Stimulated activated CD4-positive, alpha-beta T cell treated with anti-CD3 and anti-CD28 coated beads, Interleukin-2, amount 100 ng/mL, for 48 hours (primary cell): ENCODE measurements at regions not wholly inside any gene's neighbourhood (a gene's known extent, or its start where the extent isn't known, plus 50 kb on each side); places are given as distances from the start of the nearest gene placed in this dataset.

Experiments
- DNase-seq, 2 donors: peaks; one replicate each; pipeline ENCODE4 v3.0.0-alpha.2; 2020

- DNase-seq, result no peak
These were observed 299.3 kb upstream of the HS3ST1 start for GRCh38 chr4:11727903-11728564.

DNA sequence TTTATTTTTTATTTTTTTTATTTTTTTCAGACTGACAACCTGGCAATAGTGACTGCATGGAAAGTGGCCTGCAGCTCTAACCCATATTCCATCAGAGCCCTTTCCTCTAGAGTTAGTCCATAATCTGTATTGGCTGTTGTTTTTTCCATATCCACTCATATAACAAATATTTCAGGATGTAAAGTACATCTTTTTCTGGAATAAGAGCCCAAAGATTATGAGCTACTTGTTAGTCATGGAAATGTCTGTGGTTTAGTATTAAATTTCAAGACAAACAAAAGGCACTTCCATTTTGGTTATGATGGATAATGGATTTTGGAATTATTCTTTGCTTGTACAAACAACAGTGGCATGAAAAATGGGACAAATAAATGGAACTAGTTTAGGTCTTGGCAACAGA is 296.0 kb upstream of the HS3ST1 start:
- DNase-seq, result no peak

DNA sequence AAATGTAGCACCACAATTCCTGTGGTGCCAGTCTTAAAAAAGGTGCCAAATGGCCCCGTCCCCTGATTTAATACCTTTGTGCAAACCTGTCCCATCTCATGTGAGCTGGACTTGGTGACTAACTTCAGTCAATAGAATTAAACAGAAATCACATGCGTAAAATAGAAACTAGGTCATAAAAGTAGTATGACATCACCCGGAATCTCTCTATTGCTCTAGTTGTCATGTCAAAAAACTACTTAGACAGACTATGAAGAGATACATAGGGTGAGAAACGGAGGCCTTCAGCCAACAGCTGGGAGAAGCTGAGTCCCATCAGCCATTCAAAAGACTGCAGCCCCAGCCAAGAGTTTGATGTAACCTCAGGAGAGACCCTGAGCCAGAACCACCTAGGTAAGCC is 293.5 kb upstream of the HS3ST1 start:
- DNase-seq, result no peak

GRCh38 chr4:11720292-11720691 is 291.6 kb upstream of the HS3ST1 start:
- no peak for DNase-seq

DNA sequence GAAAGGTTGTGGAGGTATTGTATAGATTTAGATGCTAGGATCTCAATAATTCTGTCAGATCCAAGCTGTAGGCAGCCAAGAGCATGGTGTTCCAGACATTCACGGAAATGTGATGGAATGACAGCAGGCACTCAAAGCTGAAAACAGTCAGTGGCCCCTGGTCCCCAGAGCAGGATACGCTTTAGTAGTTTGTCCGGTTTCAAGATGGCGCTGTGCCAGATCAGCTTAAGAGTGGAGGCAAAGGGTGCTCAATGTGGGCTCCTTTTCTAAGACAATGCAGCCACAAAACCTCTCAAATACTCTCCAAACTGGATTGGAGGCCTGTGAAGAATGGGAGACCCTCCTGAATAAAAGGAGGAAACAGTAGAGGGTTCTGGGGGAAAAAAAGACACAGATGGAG is 291.2 kb upstream of the HS3ST1 start:
- DNase-seq, result no peak

GRCh38 chr4:11715753-11716521 is 287.2 kb upstream of the HS3ST1 start:
- no peak for DNase-seq

GRCh38 chr4:11710453-11711093 is 281.9 kb upstream of the HS3ST1 start:
- no peak for DNase-seq

DNA sequence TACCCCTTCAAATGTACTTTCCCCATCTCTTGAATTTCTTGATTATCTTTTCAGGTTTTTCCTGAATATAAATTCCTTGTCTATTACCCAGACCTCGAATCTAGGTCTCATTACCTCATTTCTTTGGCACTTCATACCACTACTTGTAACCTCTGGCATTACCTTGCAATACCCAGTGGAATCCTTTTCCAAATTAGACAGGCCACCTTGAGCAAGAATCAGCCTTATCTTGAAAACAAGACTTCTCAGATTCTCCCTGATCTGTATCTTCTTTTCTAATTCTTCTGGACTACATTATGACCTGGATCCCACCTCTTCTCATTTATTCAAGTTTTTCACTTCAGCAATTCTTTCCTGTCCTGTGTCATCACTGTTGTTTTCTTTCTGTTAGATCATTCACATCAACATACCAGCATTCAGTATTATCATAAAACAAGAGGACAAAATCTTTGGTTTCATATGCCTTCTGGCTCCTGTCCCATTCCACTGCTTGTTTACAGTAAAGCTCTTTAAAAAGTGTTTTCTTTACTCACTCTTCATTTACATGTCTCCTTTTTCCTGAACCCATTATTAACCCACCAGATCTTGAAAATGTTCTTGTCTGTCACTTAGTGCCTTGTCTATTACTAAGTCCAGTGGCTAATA is 275.6 kb upstream of the HS3ST1 start:
- no peak for DNase-seq

GRCh38 chr4:11702886-11703557 is 274.3 kb upstream of the HS3ST1 start:
- DNase-seq, result no peak

GRCh38 chr4:11701966-11702725 is 273.5 kb upstream of the HS3ST1 start:
- DNase-seq, result no peak

DNA sequence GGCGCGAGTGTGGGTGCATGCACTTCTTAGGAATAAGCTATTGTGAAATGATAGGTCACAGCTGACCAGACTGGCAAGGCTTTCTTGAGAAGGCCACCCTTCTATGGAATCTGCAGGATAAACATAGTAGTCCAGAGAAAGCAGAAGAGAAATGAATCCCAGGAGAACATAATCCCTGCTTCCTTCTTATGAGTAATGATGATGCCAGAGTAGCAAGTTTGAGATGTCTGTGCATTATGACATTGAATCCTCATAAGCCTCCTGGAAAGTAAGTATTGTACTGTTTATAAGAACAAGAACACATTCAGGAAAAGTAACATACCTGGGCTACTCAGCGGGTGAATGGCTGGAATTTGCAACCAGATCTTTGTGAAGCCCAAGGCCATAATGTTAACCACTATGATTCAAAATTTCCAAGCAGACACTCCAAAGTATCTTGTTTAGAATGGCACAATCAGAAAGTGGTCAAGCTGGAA is 272.1 kb upstream of the HS3ST1 start:
- no peak for DNase-seq

DNA sequence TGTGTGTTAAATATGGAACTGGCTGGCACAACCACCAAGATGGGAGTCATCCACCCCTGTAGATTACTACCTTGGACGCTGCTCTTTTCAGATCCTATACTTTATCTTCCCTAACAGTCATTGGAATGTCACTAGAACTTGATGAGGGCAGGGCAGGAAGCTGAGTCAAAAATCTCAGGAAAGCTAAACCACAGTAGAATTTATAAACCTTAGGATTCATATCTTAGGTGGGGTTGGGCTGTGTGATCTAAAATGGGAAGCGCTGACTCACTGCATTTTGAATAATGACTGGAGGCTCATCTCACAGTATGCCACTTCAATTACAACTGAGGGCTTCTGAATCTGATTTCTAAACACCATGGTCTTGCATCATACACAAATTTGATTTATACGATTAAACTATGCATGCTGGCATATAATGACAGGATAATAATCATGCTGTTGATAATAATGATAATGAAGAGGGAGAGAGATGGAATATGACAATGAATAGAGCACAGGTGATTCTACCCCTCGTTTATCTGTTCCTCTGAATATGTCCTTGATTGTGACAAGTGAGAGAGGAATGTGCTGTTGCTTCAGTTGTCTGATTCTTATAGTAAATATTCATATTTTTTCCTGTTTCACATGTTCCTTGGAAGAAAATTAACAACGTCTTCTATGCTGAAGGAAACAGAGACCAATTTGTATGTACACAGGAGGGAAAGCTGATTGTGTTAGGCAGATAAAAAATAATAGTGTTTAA is 270.3 kb upstream of the HS3ST1 start:
- DNase-seq, result no peak

DNA sequence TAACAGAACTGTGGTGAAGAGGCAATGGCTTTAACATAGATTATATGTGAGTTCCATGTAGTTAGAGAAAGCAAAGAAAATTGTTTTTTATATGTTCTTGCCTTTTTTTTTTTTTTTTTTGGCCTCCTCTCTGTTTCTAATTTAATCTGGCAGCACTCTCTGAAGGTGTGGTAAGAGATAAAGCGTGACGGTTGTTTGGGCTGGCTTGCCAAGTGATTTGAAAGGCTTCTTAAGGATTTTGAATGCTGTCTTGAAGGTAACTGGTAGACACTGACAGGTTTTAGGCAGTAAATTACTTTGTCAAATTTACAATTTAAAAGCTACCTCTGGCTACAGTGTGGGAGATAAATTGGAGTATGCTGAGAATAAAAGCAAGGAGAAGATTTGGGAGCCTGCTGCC is 269.3 kb upstream of the HS3ST1 start:
- no peak for DNase-seq

DNA sequence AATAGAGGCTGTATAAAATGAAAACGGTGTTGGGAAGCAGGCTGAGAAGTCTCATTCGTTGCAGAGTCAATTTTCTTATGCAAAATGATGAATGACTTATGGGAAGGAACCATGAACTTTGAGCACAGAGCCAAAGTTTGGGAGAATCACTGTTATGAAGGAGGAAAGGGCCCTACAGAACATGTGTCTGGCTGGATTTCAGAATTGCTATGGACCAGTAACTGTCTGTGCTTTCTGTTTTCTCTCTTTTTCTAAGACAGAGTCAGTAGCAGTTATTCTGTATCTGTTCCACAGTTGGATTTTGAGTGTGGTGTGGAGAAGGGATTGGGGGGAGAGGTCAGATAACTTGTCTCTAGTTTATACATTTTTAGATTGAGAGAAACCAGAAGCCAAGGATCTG is 265.0 kb upstream of the HS3ST1 start:
- DNase-seq, result no peak

DNA sequence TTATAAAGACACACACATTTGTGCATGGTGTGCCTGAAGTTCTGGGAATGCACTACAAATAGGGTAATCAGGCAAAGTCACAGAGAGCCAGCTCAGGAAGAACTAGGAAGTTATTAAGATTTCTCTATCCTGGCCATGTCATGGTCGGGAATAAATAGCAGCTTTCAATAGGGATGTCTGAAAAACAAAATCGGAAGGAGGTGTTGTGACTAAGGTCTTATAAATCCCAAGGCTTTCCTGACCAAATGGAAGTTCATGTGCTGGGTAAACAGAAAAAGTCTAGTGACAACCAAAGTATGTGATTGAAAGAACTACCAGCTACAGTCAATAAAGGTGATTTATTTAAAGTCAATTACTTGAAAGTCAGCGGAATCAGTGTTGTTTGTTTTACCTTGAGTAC is 262.5 kb upstream of the HS3ST1 start:
- no peak for DNase-seq

DNA sequence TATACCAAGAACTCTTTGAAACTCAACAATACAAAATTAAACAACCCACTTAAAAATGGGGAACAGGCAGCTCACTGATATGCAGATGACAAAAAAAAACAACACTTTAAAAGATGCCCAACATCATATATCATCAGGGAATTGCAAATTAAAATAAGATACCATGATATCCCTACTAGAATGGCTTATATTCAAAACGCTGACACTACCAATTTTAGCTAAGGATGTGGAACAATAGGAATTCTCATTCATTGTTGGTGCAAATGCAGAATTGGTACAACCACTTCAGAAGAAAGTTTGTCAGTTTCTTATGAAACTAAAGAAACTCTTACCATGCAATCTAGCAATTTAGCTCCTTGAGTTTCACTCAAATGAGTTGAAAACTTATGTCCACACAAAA is 259.0 kb upstream of the HS3ST1 start:
- DNase-seq, result no peak

GRCh38 chr4:11685481-11685880 is 256.8 kb upstream of the HS3ST1 start:
- no peak for DNase-seq

DNA sequence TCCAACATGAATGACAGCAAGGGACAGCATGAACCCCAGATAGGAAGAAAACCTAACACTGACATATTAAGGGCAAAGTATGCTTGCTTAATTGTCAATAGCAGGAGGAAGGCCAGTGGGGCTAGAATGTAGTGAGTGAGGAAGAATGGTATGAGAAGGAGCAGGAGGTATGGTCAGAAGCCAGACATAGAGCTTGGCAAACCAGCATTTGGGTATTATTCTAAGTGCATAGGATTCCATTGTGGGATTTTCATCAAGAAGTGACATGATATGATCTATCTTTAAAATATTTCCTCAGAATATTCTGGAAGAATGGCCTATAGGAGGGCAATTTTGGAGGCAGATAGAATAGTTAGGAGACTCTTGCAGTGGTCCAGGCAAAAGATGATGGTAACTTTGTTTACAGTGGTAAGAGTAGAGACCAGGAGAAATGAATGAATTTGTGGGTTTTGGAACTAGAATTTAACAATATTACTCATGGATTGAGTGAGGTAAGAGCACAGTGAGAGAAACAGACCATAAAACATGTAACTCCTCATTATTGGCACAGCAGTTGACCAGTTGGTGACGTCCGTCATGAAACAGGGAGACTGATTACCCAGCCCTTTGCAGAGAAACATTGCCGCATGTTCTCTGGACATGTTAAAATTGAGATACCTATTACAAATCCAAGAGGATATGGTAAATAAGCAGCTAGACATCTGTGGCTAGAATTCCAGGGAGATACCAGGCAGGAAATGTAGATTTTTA is 246.5 kb upstream of the HS3ST1 start:
- no peak for DNase-seq

DNA sequence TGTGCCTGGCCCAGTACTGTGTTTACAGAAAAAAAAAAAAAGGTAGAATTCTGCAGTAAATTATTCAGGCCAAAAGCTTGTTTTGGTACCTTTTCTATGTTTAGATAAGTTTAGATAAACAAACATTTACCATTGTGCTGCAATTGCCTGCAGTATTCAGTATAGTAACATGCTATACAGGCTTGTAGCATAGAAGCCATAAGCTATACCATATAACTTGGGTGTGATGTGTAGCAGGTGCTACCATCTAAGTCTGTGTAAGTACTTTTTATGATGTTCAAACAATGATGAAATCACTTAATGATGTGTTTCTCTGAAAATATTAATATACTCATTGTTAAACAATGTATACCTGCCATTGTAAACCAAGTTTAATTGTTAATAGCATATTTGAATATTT is 241.6 kb upstream of the HS3ST1 start:
- no peak for DNase-seq

DNA sequence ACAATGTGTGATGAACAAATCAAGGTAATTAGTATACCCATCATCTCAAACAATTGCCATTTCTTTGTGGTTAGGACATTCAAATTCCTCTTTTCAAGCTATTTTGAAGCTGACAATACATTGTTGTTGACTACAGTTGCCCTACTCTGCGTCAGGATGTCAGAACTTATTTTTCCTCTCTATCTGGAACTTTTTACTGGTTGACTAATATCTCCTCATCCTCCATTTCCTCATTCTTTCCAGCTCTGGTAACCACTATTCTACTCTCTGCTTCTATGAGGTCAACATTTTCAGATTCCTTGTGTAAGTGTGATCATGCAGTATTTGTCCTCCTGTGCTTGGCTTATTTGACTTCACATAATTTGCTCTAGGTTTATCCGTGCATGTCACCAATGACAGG is 240.5 kb upstream of the HS3ST1 start:
- DNase-seq, result no peak

- DNase-seq, result no peak
These were observed 234.4 kb upstream of the HS3ST1 start for GRCh38 chr4:11663114-11663513.
